ENCODE measurements at regions not wholly inside any gene's neighbourhood (a gene's known extent, or its start where the extent isn't known, plus 50 kb on each side); places are given as distances from the start of the nearest gene placed in this dataset.

DNA sequence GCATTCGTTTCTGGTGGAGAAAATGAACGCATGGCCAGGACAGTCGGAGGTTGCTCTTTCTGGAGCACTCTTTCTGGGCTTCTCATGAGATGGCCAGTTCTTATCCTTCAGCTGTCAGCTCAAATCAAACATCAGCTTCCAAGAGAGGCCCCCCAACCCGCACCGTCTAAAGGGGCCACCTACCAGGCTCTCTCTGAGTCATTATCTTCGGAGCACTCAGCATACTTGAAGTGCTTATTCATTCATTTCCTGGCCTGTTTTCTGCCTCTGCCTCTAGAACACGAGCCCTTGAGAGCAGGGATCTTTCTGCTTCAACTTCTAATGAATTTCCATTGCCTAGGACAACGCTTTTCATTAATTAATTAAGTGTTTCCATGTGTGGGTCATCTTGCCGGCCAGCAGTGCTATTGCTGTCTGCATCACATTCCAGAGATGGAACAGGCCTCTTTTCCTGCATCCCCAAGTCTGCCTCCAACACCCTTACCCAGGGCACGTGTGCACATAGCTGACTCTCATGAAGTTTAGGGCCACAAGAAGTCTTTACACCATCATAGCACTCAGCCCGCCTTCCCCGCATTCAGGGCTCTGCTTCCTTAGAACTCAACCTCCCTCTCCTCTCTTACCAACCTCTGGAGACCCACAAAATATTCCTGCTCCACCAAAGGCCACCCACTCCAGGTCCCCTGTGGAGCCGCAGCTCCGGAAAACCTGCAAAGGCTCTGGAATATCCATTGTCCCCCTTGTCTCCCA lies 52.1 kb upstream of the LAPTM5 start:
- no peaks in the 10 kb centered on the region for H3K27me3 ChIP-seq
- H3K36me3 ChIP-seq, result no peaks in the 10 kb centered on the region
- TF ChIP-seq, protein P1, sequence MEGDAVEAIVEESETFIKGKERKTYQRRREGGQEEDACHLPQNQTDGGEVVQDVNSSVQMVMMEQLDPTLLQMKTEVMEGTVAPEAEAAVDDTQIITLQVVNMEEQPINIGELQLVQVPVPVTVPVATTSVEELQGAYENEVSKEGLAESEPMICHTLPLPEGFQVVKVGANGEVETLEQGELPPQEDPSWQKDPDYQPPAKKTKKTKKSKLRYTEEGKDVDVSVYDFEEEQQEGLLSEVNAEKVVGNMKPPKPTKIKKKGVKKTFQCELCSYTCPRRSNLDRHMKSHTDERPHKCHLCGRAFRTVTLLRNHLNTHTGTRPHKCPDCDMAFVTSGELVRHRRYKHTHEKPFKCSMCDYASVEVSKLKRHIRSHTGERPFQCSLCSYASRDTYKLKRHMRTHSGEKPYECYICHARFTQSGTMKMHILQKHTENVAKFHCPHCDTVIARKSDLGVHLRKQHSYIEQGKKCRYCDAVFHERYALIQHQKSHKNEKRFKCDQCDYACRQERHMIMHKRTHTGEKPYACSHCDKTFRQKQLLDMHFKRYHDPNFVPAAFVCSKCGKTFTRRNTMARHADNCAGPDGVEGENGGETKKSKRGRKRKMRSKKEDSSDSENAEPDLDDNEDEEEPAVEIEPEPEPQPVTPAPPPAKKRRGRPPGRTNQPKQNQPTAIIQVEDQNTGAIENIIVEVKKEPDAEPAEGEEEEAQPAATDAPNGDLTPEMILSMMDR (IDR thresholded peaks at IDR 0.05), result no peak
- no peak for DNase-seq (ENCODE audit: low spot score)
- no peak overlapping the region for H3K4me3 ChIP-seq
- no peaks in the 10 kb centered on the region for H3K9me3 ChIP-seq
- H3K27ac ChIP-seq, result peak overlapping the region in 1 of 2 donors; percentile 44
- peaks cover 0 to 36% of the 10 kb centered on the region in 2 donors for H3K4me1 ChIP-seq

DNA sequence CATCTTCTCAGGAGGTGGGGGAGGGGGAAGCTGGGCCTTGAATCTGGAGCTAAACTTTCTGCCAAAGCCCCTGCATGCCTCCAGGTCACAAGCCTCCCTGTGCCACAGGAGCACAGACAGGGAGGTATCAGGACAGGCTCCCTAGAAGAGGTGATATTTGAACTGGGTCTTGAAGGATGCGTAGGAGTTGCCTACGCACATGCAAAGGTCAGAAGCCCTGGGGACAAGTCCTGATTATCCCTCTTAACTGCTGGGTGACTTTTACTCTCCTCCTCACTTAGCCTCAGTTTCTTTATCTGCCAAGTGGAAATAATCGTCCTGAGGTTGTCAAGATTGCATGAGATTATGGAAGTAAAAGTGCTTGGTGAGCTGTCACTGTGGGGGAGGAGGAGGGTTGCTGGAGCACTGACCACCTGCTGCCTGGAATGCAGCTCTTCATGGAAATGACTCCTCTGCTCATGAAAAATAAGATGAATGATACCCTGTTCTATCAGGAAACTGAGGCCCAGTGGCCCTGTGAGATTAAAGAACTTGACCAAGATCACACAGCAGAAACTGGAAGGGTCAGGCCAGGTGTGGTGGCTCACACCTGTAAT lies 50.6 kb upstream of the LAPTM5 start:
- Histone ChIP-seq H3K27ac (no peak overlapping the region), H3K27me3 (no peaks in the 10 kb centered on the region), H3K9me3 (no peaks in the 10 kb centered on the region), H3K36me3 (no peaks in the 10 kb centered on the region), H3K4me1 (peaks cover 0 to 36% of the 10 kb centered on the region in 2 donors), H3K4me3 (no peak overlapping the region)
- no peak for DNase-seq (ENCODE audit: low spot score)
- TF ChIP-seq, protein P1 (IDR thresholded peaks at IDR 0.05), result no peak

DNA sequence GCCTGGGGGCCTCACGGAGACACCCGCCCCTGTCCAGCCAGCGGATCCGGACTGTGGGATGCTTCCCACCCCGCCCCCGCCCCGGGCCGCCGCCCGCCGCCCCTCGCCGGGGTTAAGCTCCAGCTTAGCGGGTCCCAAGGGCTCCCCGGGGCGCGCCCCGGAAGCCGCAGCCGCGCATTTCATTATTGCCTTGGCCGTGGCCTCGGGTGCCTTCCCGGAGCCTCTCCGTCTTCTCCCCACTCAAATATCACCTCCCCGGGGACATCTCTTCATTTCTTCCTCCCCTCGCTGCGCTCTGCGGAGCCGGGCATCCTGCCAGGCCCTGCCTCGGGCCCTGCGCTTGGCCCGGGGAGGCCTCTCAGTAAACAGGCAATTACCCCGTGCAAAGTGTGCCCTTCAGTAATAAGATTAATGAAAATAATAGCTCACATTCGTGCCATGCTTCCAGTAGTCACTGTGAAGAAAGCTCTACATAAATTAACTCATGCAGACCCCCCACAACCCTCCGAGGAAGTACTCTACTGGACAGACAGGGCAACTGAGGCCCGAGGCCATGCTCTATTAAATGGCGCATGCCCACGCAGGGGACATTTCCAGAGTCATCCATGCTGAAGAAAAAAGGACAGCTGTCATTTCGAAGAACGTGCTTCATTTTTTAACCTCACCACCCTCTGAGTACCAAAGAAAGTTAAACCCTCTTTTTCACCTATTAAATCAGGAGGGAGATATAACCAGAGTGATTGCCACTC lies 49.9 kb upstream of the LAPTM5 start:
- TF ChIP-seq, protein P1 (IDR thresholded peaks at IDR 0.05), result no peak
- Histone ChIP-seq H3K36me3 (no peaks in the 10 kb centered on the region), H3K27ac (no peak overlapping the region), H3K9me3 (no peaks in the 10 kb centered on the region), H3K4me1 (peaks cover 0 to 36% of the 10 kb centered on the region in 2 donors), H3K4me3 (peak overlapping the region in 1 of 2 donors; percentile 21), H3K27me3 (no peaks in the 10 kb centered on the region)
- DNase-seq (ENCODE audit: low spot score), result no peak

Measured in right atrium auricular region (tissue), 2 donors.